Stimulated activated CD4-positive, alpha-beta T cell treated with anti-CD3 and anti-CD28 coated beads, TNF-alpha, amount 100 ng/mL, for 1 hour (primary cell): ENCODE measurements at regions not wholly inside any gene's neighbourhood (a gene's known extent, or its start where the extent isn't known, plus 50 kb on each side); places are given as distances from the start of the nearest gene placed in this dataset.
"Not testable (repeated sequence)": the region's sequence is repeated elsewhere in the genome, so short reads cannot be mapped to it uniquely, and the experiment has no call there.

ENCODE experiments used
- DNase-seq, 3 donors: peaks; one replicate each; pipeline ENCODE4 v3.0.0-alpha.2; 2020; ENCODE audit warnings: low read depth in 3 of 3, low spot score in 1 of 3

DNA sequence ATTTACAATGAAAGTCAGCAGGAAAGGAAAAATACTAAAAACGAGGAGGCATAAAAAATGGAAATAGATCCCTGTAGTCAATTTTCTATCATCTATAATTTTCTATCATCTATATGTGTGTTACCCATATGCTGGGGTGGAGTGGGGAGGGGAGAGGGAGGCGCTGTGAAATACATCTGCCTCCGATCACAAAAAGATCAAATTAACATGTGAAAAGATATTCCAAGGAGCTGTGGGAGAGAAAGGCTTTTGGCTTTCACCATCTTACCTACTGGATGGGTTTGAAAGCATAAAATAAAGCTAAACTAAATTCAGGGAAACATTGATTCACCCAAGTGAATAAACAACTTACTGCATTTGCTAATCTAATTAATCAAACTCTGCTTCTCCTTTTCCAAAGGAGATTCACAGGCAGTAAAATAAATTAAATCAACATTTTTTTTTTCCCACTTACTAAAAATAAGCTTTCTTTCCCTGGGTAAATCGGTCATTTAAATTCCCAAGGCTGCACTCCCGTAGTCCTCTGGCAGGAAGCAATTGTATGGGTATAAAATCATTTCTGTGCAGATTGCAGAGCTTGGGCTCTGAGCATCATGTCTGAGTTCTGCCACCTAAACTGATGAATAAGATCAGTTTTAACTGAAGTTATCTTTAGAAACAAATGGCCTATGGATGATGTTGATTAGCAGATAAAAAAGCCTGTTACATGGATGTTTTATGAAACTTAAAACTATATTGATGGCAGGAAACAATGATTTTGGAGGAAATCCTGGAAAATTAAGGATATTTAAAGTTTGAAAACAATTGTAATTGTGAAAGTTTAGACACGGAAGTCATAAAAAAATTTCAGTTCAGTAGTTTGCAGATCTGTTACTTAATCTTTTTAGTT is 147.9 kb downstream of the SOX4 start:
- DNase-seq = no peak

DNA sequence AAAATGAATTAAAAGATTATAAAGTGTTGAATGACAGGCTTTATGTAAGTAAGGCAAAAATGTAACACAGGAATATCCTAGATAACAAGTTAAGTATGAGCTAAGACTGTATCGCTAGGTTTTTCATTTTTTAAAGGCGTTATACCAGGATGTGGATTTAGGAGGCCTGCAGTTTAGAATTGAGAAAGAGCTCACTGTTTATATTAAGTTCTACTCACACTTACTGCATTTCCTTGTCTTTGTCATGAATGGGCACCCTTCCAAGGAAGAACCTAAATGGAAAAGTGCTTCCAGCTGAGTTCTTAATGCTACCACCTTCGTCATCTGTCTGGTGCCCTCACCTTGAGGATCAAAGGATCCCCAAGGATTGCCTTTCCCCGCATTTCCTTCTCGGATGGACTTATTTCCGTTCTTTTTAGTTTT is 148.7 kb downstream of the SOX4 start:
- DNase-seq = no peak

DNA sequence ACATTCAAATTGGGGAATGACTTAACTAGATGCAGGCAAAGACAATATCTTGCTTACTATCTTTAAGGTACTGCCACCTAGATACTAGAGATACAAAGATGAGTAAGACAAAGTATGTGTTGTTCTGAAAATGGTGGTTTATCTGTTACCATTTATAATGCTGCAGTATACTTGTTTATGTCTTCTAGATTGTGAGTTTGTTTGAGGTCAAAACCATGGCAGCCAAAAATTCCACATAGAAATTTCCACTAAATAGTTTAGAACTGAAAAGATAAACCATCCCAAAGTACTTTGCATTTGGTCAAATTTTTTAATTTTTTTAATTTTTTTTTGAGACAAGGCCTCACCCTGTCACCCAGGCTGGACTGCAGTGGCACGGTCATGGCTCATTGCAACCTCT is 150.8 kb downstream of the SOX4 start:
- no peak for DNase-seq

DNA sequence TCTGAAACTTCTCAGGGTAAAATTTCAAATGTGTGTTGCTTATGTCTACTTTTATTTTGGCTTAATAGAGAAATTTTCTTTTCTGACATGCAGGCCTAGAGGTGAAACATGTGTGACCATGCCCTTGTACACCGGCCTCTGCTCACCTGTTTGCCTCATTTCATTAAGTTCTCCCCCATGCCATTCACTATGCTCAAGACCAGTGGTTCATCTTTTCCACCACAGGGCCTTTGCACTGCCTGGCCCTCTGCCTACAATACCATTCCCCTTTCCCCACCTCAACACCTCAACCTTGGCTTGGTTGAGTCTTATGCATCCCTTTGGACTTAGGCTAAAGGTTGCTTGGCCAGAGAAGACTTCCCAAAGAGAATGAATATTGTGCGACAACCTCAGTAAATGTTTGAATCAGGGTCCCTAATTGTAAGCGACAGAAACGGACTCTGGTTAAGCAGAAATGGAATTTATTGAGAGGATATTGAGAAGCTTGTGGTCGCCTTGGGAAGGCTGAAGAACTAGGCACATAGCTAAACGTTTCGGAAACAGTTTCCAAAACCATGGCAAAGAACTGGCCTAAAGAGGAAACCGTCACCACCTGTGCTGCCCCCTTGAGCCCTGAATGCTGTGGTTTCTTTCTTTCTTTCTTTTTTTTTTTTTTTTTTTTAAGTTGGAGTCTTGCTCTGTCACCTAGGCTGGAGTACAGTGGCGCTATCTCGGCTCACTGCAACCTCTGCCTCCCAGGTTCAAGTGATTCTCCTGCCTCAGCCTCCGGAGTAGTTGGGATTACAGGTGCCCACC is 152.2 kb downstream of the SOX4 start:
- DNase-seq = no peak

DNA sequence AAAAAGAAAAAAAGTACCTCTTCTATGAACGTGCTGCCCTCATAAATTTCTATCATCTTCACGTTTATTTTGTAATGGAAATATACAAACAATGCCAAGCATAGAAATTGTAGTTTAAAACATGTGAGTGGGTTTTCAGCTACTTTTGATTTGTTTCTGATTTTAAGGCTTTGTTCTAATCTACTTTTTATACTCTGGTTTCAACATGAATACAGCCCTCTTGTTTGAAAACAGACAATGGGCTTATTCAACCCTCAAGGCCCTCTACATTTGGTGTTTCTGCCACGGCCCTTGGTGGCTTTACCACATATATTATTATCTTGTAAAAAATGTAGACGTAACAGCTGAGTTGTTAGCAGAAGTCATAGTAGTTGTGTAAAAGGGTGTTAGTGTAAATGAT is 153.9 kb downstream of the SOX4 start:
- DNase-seq = no peak

- DNase-seq = no peak
These were observed 154.9 kb downstream of the SOX4 start for GRCh38 chr6:21748343-21749056.

- no peak for DNase-seq
These were observed 156.2 kb downstream of the SOX4 start for GRCh38 chr6:21749754-21750153.

DNA sequence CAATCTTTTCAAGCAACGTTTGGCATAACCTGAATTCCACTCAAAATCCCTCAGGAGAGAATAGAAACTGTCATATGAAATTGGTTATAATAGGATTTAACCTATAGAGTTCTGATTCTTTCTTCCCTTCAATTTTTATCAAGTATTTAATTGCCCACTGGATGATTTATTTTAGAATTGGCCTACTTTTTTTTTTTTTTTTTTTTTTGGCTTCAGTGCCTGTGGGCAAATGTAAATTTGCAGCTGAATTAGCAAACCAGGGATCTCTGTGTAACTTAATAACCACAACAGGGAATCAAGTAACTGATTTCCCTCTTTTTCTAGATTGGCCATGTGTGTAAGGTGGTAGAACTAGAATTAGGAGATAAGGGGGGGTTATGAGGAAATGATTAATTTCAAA is 157.0 kb downstream of the SOX4 start:
- DNase-seq = no peak

DNA sequence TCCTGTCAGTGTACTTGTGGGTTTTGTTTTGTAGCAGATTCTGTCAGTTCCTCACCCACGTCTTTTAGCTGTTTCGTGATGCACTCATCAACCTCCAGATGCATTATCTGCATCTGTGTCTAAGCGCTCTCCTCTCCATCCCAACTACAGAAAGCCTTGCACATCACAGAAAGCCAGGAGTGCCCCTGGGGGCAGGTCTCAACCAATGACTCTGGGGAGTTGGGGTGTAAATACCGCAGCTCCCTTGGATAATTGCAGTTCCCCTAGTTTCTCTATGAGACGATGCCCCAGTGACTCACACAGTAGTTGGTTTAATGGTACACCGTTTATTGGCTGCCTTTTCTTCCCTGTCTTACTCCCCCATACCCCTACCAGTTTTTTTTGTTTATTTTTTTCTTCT is 158.1 kb downstream of the SOX4 start:
- DNase-seq = no peak

- no peak for DNase-seq
These were observed 158.7 kb downstream of the SOX4 start for GRCh38 chr6:21752054-21752811.

- DNase-seq = no peak
These were observed 159.9 kb downstream of the SOX4 start for GRCh38 chr6:21753241-21754108.

DNA sequence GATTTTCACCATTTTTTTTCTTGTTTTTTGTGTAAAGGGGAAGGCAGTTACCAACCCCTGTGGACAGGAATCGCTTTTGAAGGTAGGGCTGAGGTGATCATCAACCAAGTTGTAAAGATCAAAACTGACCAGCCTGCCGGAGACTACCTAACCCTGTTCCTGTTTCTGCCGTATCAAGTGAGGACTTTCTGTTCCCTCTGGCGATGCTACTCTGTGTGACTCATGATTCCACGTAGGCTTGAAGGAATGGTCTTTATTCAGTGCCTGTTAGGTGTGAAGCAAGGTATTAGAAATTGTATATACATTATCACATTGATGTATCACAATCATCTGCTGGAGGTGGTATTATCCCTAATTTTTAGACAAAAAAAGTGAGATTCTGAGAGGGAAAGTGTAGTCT is 161.3 kb downstream of the SOX4 start:
- DNase-seq = no peak

GRCh38 chr6:21756487-21756886 is 162.9 kb downstream of the SOX4 start:
- no peak for DNase-seq

GRCh38 chr6:21757392-21757791 is 163.8 kb downstream of the SOX4 start:
- DNase-seq = not testable (repeated sequence)

GRCh38 chr6:21759721-21760120 is 166.2 kb downstream of the SOX4 start:
- no peak for DNase-seq

DNA sequence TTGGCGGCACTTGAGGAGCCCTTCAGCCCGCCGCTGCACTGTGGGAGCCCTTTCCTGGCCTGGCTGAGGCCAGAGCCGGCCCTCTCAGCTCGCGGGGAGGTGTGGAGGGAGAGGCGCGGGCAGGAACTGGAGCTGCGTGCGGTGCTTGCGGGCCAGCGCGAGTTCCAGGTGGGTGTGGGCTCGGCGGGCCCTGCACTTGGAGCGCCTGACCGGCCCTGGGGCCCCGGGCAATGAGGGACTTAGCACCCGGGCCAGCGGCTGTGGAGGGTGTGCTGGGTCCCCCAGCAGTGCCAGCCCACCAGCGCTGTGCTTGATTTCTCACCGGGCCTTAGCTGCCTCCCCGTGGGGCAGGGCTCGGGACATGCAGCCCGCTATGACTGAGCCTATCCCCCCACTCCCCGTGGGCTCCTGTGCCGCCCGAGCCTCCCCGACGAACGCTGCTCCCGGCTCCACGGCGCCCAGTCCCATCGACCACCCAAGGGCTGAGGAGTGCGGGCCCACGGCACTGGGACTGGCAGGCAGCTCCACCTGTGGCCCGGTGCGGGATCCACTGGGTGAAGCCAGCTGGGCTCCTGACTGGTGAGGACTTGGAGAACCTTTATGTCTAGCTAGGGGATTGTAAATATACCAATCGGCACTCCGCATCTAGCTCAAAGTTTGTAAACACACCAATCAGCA is 167.6 kb downstream of the SOX4 start:
- not testable (repeated sequence) for DNase-seq

DNA sequence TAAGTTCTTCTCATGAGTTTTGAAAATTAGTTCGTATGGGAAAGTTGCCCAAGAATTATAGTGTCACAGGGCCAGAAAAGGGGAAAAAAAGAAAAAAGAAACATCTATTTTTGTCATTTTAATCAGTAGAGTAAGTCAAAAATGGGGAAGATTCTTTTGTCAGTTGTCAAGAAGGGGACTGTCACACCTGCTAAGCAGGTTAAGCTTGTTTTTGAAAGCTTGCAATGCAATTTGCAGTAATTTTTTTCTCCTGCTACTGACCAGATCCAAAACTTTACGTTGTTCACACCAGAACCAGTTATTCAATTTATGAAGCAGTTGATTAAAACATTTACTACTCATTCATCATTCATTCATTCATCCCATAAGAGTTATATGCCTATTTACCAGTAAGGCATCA is 171.4 kb downstream of the SOX4 start:
- no peak for DNase-seq

- DNase-seq = no peak
These were observed 174.5 kb downstream of the SOX4 start for GRCh38 chr6:21767891-21768648.

- DNase-seq = no peak
These were observed 175.9 kb downstream of the SOX4 start for GRCh38 chr6:21769405-21769861.
